ENCODE measurements at regions not wholly inside any gene's neighbourhood (a gene's known extent, or its start where the extent isn't known, plus 50 kb on each side); places are given as distances from the start of the nearest gene placed in this dataset.

DNA sequence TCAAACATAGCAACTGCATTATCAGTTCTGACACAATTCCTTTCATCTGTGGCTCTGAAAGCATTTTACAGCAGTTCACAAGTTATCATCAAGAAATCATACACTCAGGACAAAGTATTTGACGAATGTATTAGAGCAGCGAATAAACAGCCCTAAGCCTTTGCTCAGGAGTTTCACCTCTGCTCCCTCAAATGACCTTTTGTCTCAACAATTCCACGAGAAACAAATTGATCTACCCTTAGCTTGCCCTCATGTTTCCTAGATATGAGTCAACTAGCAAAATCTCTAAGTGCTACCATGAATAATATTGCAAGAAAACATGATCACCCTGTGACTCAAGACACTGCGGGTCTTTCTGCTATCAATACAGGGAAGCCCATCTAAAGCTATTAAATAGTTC is 396.1 kb downstream of the EFNB2 start:
- 49% methylated on average over 3 of the region's 4 CpGs; no CpG with 5 or more reads in 1 of the 2 experiments for WGBS, 2 experiments (ENCODE audit: extremely low coverage in 2 of 2, insufficient read length in 1 of 2)
- H4K91ac ChIP-seq (ENCODE audit: insufficient read depth, low read depth, low read length) = no peak overlapping the region
- ATAC-seq (ENCODE audit: low read depth) = peak; percentile 41; the same call in 1 of the 2 replicates

More for the DNA sequence above, 396.1 kb downstream of the EFNB2 start:
- 0 out of 2 replicates have a peak overlapping the region, but pooled peaks have one; percentile 27 for H2AK5ac ChIP-seq (ENCODE audit: low read depth, low read length)
- no peak overlapping the region for H2AFZ ChIP-seq (replicated peaks; ENCODE audit: low read length, poor library complexity)
- H3K4me1 ChIP-seq (ENCODE audit: control insufficient read depth, insufficient read depth, low read length) = peaks cover 6% of the 10 kb centered on the region
- no peaks in the 10 kb centered on the region for H3K9me1 ChIP-seq (ENCODE audit: insufficient read depth, low read length)
- no peak overlapping the region for H3K27ac ChIP-seq (ENCODE audit: insufficient read depth, low read length)
- H2BK15ac ChIP-seq (ENCODE audit: low read depth, low read length) = 0 out of 3 replicates have a peak overlapping the region, but pooled peaks have one; percentile 8
- H3K36me3 ChIP-seq (ENCODE audit: control insufficient read depth, insufficient read depth, low read length) = no peaks in the 10 kb centered on the region
- H3K4me3 ChIP-seq (ENCODE audit: insufficient read depth, low read depth, low read length) = no peak overlapping the region
- DNase-seq = peak; percentile 38
- dilution Hi-C loops (cut with HindIII; ENCODE audit: low sequenced_read_pairs, unreplicated experiment) (no loop called here), in situ Hi-C loops (cut with MboI; ENCODE audit: low sequenced_read_pairs) (no loop called here), intact Hi-C loops (cut with micrococcal nuclease) (no loop called here)
- ChIA-PET CTCF (no interaction called here), POLR2A (ENCODE audit: unreplicated experiment) (interaction anchor here (0.5 kb wide), 1 partner anchor 710 kb away, joined by 10 read pairs; no protein-coding TSS in a partner anchor)
- H4K8ac ChIP-seq (ENCODE audit: low read depth in 2 of 2, low read length in 2 of 2) = peak overlapping the region in 1 of 2 experiments; percentile 37; a peak in 2 of 4 replicates
- no peak overlapping the region; the same call in 1 of the 2 replicates for H3K18ac ChIP-seq (ENCODE audit: low read depth, low read length)
- no peak overlapping the region for H2BK5ac ChIP-seq (ENCODE audit: low read depth, low read length, poor library complexity, severe bottlenecking)
- no peaks in the 10 kb centered on the region for H3K27me3 ChIP-seq (ENCODE audit: control insufficient read depth, insufficient read depth, low read length)
- H2BK120ac ChIP-seq (ENCODE audit: low read depth, low read length) = peak overlapping the region; percentile 44
- peak overlapping the region; percentile 12; the same call in 1 of the 2 replicates for H3K14ac ChIP-seq (replicated peaks; ENCODE audit: low read depth, low read length)
- H2BK20ac ChIP-seq (ENCODE audit: low read depth, low read length) = peak overlapping the region; percentile 32; the same call in 1 of the 2 replicates
- H3K9ac ChIP-seq (ENCODE audit: low read depth, low read length) = no peak overlapping the region
- H3K23ac ChIP-seq (ENCODE audit: low read depth, low read length) = no peak overlapping the region
- H3K9me3 ChIP-seq (ENCODE audit: control insufficient read depth, insufficient read depth, low read length) = no peaks in the 10 kb centered on the region
- no peak overlapping the region for H3K4me2 ChIP-seq (ENCODE audit: low read depth, low read length)
- H3K4ac ChIP-seq (ENCODE audit: low read depth, low read length) = peak overlapping the region; percentile 19; the same call in 1 of the 2 replicates
- H3K56ac ChIP-seq (ENCODE audit: extremely low read depth, insufficient read depth, low read length) = no peak overlapping the region
- no peak overlapping the region for H4K5ac ChIP-seq (ENCODE audit: low read depth, low read length)
- H4K20me1 ChIP-seq (ENCODE audit: insufficient read depth, low read length) = no peaks in the 10 kb centered on the region
- no peak overlapping the region for H2AK9ac ChIP-seq (replicated peaks; ENCODE audit: low read depth, low read length, poor library complexity)
- no peaks in the 10 kb centered on the region for H3K79me1 ChIP-seq (ENCODE audit: low read depth in 1 of 2, low read length in 2 of 2)
- BruUV-seq (replicated peaks) = no TSS peak
- TF ChIP-seq POLR2A (IDR thresholded peaks at IDR 0.05; ENCODE audit: low read depth, low read length) = no peak
- no peak for TF ChIP-seq FOS (IDR thresholded peaks at IDR 0.05; ENCODE audit: low read depth, low read length)
- TF ChIP-seq RCOR1 (IDR thresholded peaks at IDR 0.05; ENCODE audit: insufficient replicate concordance, low read length) = no peak
- TF ChIP-seq SMC3 (IDR thresholded peaks at IDR 0.05; ENCODE audit: low read depth, low read length) = no peak
- no peak for TF ChIP-seq CHD1 (IDR thresholded peaks at IDR 0.05; ENCODE audit: low read depth, low read length)
- no peak for TF ChIP-seq ELK1 (IDR thresholded peaks at IDR 0.05; ENCODE audit: borderline replicate concordance, low read depth, low read length)
- no peak for TF ChIP-seq MXI1 (IDR thresholded peaks at IDR 0.05; ENCODE audit: borderline replicate concordance, low read depth, low read length)
- TF ChIP-seq, protein P1, sequence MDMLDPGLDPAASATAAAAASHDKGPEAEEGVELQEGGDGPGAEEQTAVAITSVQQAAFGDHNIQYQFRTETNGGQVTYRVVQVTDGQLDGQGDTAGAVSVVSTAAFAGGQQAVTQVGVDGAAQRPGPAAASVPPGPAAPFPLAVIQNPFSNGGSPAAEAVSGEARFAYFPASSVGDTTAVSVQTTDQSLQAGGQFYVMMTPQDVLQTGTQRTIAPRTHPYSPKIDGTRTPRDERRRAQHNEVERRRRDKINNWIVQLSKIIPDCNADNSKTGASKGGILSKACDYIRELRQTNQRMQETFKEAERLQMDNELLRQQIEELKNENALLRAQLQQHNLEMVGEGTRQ (IDR thresholded peaks at IDR 0.05; ENCODE audit: low read depth, low read length) = no peak
- TF ChIP-seq NFE2L2 (IDR thresholded peaks at IDR 0.05; ENCODE audit: low read depth, low read length) = no peak

Measured in IMR-90 (cell line).